ACC112 (cell line): ENCODE measurements at regions not wholly inside any gene's neighbourhood (a gene's known extent, or its start where the extent isn't known, plus 50 kb on each side); places are given as distances from the start of the nearest gene placed in this dataset.

Experiments
- H2AFZ ChIP-seq: fragments of 200-600 bp; sonication (generic); one replicate; pipeline ENCODE4 v1.6.0; 2017; ENCODE audit warnings: antibody characterized with exemption, low read length; ENCODE audit not compliant: unreplicated experiment
- H3K27ac ChIP-seq: fragments of 200-600 bp; sonication (generic); 2 replicates; pipeline ENCODE4 v1.5.1; 2014; ENCODE audit warnings: low read depth, mild to moderate bottlenecking, antibody characterized with exemption, low read length, moderate library complexity
- H3K27me3 ChIP-seq: fragments of 200-600 bp; sonication (generic); 2 replicates; pipeline ENCODE4 v1.6.1; 2014; ENCODE audit warnings: mild to moderate bottlenecking, antibody characterized with exemption, low read length, moderate library complexity, mixed read lengths; ENCODE audit not compliant: insufficient read depth
- H3K36me3 ChIP-seq: fragments of 200-600 bp; sonication (generic); 2 replicates; pipeline ENCODE4 v1.6.1; 2016; ENCODE audit warnings: mild to moderate bottlenecking, antibody characterized with exemption, low read length, moderate library complexity, mixed read lengths; ENCODE audit not compliant: insufficient read depth
- H3K4me1 ChIP-seq: fragments of 200-600 bp; sonication (generic); one replicate; pipeline ENCODE4 v1.6.1; 2016; ENCODE audit warnings: low read length, mixed read lengths; ENCODE audit not compliant: insufficient read depth, unreplicated experiment, control insufficient read depth
- H3K4me3 ChIP-seq: fragments of 200-600 bp; sonication (generic); 2 replicates; pipeline ENCODE4 v1.5.1; 2014; ENCODE audit warnings: mild to moderate bottlenecking, low read depth, low read length
- H3K79me2 ChIP-seq: fragments of 200-600 bp; sonication (generic); one replicate; pipeline ENCODE4 v1.6.0; 2016; ENCODE audit warnings: low read length; ENCODE audit not compliant: control insufficient read depth, unreplicated experiment, insufficient read depth

- Histone ChIP-seq H3K36me3 (no peaks in the 10 kb centered on the region), H3K4me1 (peaks cover 22% of the 10 kb centered on the region), H3K4me3 (peak overlapping the region; percentile 32; the same call in 1 of the 2 replicates), H2AFZ (no peak overlapping the region), H3K27ac (peak overlapping the region; percentile 36; the same call in 1 of the 2 replicates), H3K27me3 (no peaks in the 10 kb centered on the region), H3K79me2 (no peaks in the 10 kb centered on the region)
Observed at GRCh38 chr18:55838841-55839240, 250.8 kb upstream of the TCF4 start.

GRCh38 chr18:55838319-55838718 lies 250.3 kb upstream of the TCF4 start:
- no peak overlapping the region for H3K27ac ChIP-seq
- H3K4me3 ChIP-seq: no peak overlapping the region
- no peak overlapping the region for H2AFZ ChIP-seq
- H3K79me2 ChIP-seq: no peaks in the 10 kb centered on the region
- no peaks in the 10 kb centered on the region for H3K36me3 ChIP-seq
- peaks cover 25% of the 10 kb centered on the region for H3K4me1 ChIP-seq
- no peaks in the 10 kb centered on the region for H3K27me3 ChIP-seq

- peaks cover 15% of the 10 kb centered on the region for H3K4me1 ChIP-seq
- no peak overlapping the region for H2AFZ ChIP-seq
- no peaks in the 10 kb centered on the region for H3K27me3 ChIP-seq
- no peak overlapping the region for H3K4me3 ChIP-seq
- no peaks in the 10 kb centered on the region for H3K36me3 ChIP-seq
- peak overlapping the region; percentile 66 for H3K27ac ChIP-seq
- no peaks in the 10 kb centered on the region for H3K79me2 ChIP-seq
Observed at GRCh38 chr18:55833543-55833942, 245.6 kb upstream of the TCF4 start.

GRCh38 chr18:55830544-55830943 lies 242.6 kb upstream of the TCF4 start:
- H3K27me3 ChIP-seq: no peaks in the 10 kb centered on the region
- H3K27ac ChIP-seq: no peak overlapping the region
- no peak overlapping the region for H3K4me3 ChIP-seq
- no peaks in the 10 kb centered on the region for H3K36me3 ChIP-seq
- H2AFZ ChIP-seq: no peak overlapping the region
- no peaks in the 10 kb centered on the region for H3K79me2 ChIP-seq
- peaks cover 10% of the 10 kb centered on the region for H3K4me1 ChIP-seq

GRCh38 chr18:55821219-55821618 lies 233.2 kb upstream of the TCF4 start:
- no peak overlapping the region for H3K4me3 ChIP-seq
- peaks cover 10% of the 10 kb centered on the region for H3K4me1 ChIP-seq
- no peaks in the 10 kb centered on the region for H3K36me3 ChIP-seq
- H3K27ac ChIP-seq: no peak overlapping the region
- no peaks in the 10 kb centered on the region for H3K79me2 ChIP-seq
- peak overlapping the region; percentile 26 for H2AFZ ChIP-seq
- no peaks in the 10 kb centered on the region for H3K27me3 ChIP-seq

GRCh38 chr18:55819448-55819847 lies 231.5 kb upstream of the TCF4 start:
- Histone ChIP-seq H3K4me3 (no peak overlapping the region), H3K27ac (no peak overlapping the region), H3K36me3 (no peaks in the 10 kb centered on the region), H3K4me1 (peaks cover 14% of the 10 kb centered on the region), H3K27me3 (no peaks in the 10 kb centered on the region), H2AFZ (no peak overlapping the region), H3K79me2 (no peaks in the 10 kb centered on the region)

GRCh38 chr18:55818284-55818683 lies 230.3 kb upstream of the TCF4 start:
- Histone ChIP-seq H3K4me3 (no peak overlapping the region), H3K27ac (no peak overlapping the region), H3K36me3 (no peaks in the 10 kb centered on the region), H2AFZ (no peak overlapping the region), H3K79me2 (no peaks in the 10 kb centered on the region), H3K27me3 (no peaks in the 10 kb centered on the region), H3K4me1 (peaks cover 14% of the 10 kb centered on the region)

- H2AFZ ChIP-seq: no peak overlapping the region
- no peaks in the 10 kb centered on the region for H3K79me2 ChIP-seq
- H3K27ac ChIP-seq: no peak overlapping the region
- H3K4me1 ChIP-seq: peaks cover 3% of the 10 kb centered on the region
- H3K27me3 ChIP-seq: no peaks in the 10 kb centered on the region
- H3K4me3 ChIP-seq: no peak overlapping the region
- H3K36me3 ChIP-seq: no peaks in the 10 kb centered on the region
Observed at GRCh38 chr18:55811925-55812324, 223.9 kb upstream of the TCF4 start.

GRCh38 chr18:55805666-55806065 lies 217.7 kb upstream of the TCF4 start:
- Histone ChIP-seq H3K4me3 (no peak overlapping the region), H3K79me2 (no peaks in the 10 kb centered on the region), H3K27me3 (no peaks in the 10 kb centered on the region), H2AFZ (no peak overlapping the region), H3K4me1 (peaks cover 8% of the 10 kb centered on the region), H3K36me3 (no peaks in the 10 kb centered on the region), H3K27ac (no peak overlapping the region)

- Histone ChIP-seq H3K4me3 (peak overlapping the region; percentile 23; the same call in 1 of the 2 replicates), H3K27ac (no peak overlapping the region), H3K4me1 (peaks cover 8% of the 10 kb centered on the region), H2AFZ (peak overlapping the region; percentile 10), H3K36me3 (no peaks in the 10 kb centered on the region), H3K27me3 (no peaks in the 10 kb centered on the region), H3K79me2 (no peaks in the 10 kb centered on the region)
Observed at GRCh38 chr18:55795101-55795669, 207.2 kb upstream of the TCF4 start.

GRCh38 chr18:55794288-55795052 lies 206.5 kb upstream of the TCF4 start:
- peak overlapping the region; percentile 10 for H2AFZ ChIP-seq
- no peak overlapping the region for H3K27ac ChIP-seq
- H3K4me3 ChIP-seq: peak overlapping the region; percentile 23; the same call in 1 of the 2 replicates
- H3K4me1 ChIP-seq: peaks cover 13% of the 10 kb centered on the region
- H3K27me3 ChIP-seq: no peaks in the 10 kb centered on the region
- H3K36me3 ChIP-seq: no peaks in the 10 kb centered on the region
- H3K79me2 ChIP-seq: no peaks in the 10 kb centered on the region
